ENCODE measurements at regions not wholly inside any gene's neighbourhood (a gene's known extent, or its start where the extent isn't known, plus 50 kb on each side); places are given as distances from the start of the nearest gene placed in this dataset.

DNA sequence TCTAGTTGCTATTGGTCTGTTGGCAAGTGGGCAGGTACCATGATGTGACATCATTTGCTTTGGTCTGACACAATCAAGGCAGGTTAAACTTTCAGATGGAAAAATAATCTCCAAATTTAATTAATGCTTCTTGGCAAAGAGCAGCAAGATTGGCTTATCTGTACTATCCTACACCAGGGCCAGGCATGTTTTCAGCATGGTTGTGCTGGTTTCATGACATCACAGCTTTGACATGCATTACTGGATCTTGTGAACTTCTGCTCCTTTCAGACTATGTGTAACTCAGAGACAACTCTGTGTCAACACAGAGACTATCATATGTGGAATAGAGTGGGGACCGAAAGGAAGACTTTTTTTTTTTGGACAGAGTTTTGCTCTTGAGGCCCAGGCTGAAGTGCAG lies 520.5 kb downstream of the TDRD15 start:
- H3K4me3 ChIP-seq (ENCODE audit: low read length) = no peak overlapping the region
- TF ChIP-seq, protein P1, sequence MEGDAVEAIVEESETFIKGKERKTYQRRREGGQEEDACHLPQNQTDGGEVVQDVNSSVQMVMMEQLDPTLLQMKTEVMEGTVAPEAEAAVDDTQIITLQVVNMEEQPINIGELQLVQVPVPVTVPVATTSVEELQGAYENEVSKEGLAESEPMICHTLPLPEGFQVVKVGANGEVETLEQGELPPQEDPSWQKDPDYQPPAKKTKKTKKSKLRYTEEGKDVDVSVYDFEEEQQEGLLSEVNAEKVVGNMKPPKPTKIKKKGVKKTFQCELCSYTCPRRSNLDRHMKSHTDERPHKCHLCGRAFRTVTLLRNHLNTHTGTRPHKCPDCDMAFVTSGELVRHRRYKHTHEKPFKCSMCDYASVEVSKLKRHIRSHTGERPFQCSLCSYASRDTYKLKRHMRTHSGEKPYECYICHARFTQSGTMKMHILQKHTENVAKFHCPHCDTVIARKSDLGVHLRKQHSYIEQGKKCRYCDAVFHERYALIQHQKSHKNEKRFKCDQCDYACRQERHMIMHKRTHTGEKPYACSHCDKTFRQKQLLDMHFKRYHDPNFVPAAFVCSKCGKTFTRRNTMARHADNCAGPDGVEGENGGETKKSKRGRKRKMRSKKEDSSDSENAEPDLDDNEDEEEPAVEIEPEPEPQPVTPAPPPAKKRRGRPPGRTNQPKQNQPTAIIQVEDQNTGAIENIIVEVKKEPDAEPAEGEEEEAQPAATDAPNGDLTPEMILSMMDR (IDR thresholded peaks at IDR 0.05; ENCODE audit: insufficient read depth, low read depth, low read length, missing control alignments) = no peak

DNA sequence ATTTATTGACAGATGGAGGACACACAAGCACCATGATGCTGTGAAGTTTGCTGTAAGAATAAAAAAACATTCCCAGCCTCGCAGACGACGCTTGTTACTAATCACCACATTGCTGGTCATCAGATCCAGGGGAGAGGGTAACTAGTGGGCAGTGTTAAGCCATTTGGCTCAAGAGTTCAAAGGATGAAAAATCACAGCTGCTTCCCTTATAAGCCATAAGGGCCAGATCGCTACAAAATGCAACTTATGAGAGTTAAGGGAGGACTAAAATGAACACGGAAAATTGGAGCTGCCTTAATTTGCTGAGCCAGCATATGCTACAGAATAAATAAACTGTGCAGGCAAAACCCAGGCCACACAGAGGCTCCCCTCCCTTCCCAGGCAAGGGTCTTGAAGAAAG lies 522.6 kb downstream of the TDRD15 start:
- DNase-seq (ENCODE audit: low read depth) = no peak
- TF ChIP-seq, protein P1 (IDR thresholded peaks at IDR 0.05; ENCODE audit: insufficient read depth, low read depth, low read length, missing control alignments) = no peak
- H3K4me3 ChIP-seq (ENCODE audit: low read length) = no peak overlapping the region

More for the DNA sequence above, 520.5 kb downstream of the TDRD15 start:
- DNase-seq (ENCODE audit: low read depth) = no peak

DNA sequence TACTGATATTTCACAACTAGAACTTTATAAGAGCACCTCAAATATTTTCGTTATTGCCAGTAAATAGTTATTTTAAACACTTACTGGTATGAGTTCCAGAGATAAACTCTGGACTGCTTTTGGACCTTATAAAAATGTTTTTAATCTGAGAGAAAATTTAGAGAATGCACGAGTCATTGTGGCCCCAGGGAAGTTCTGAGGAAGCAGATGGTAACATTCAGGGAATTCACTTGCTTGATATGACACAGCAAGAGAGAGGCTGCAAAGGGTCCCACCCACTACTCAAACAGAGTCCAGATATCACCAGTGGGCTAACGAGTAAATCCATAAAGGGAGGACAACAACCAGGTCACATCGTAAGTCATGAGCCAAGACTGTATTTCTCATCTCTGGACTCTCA lies 526.8 kb downstream of the TDRD15 start:
- TF ChIP-seq, protein P1 (IDR thresholded peaks at IDR 0.05; ENCODE audit: insufficient read depth, low read depth, low read length, missing control alignments) = no peak
- no peak overlapping the region for H3K4me3 ChIP-seq (ENCODE audit: low read length)
- no peak for DNase-seq (ENCODE audit: low read depth)

DNA sequence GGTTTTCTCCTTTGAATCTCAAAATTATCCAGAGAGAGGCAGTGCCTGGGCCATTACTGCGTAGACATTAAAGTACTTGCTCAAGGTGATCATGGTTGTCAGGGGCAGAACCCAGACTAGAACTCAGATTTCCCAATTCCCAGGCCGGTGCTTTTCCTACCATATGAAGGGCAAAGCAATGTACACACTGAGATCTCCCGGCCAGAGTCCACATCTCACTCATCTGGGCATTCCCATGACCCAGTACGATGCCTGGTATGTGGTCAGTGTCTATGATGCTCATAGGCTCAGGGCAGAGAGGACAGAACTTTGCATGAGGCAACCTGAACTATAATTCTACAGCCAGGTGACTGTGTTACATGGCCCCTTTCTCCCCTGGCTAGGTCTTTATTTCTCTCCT lies 531.4 kb downstream of the TDRD15 start:
- TF ChIP-seq, protein P1 (IDR thresholded peaks at IDR 0.05; ENCODE audit: insufficient read depth, low read depth, low read length, missing control alignments) = no peak
- H3K4me3 ChIP-seq (ENCODE audit: low read length) = no peak overlapping the region
- no peak for DNase-seq (ENCODE audit: low read depth)

DNA sequence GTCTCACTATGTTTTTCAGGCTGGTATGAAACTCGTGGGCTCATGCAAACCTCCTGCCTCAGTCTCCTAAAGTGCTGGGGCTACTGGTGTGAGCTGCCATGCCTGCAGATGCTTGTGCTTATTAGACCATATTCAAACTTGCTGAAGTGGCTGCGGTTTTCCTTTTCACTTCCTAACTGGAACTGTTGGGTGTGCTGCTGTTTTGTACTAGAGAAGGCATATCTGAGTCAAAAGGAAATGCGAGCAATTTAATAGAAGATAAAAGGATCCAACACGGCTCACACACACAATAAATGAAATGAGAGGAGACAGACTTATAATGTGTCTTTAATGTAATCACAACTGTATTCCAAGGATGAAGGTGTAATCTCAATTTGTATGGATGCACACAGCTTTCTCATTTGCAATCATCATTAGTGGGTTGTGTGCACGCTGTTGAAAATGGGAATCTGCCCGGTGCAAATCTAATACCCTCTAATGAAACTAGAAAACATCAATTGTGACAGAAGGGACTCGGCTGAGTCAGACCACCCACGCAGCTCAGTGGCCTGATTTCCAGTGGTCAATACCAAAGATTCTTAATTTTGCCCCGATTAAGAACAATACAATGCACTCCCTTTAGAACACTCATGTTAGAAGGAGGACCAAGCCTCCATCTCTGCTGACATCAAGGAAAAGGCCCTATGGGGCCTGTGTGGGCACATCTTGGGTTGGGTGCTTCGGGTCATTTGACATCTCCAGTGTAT lies 532.7 kb downstream of the TDRD15 start:
- DNase-seq (ENCODE audit: low read depth) = no peak
- TF ChIP-seq, protein P1 (IDR thresholded peaks at IDR 0.05; ENCODE audit: insufficient read depth, low read depth, low read length, missing control alignments) = no peak
- H3K4me3 ChIP-seq (ENCODE audit: low read length) = no peak overlapping the region

DNA sequence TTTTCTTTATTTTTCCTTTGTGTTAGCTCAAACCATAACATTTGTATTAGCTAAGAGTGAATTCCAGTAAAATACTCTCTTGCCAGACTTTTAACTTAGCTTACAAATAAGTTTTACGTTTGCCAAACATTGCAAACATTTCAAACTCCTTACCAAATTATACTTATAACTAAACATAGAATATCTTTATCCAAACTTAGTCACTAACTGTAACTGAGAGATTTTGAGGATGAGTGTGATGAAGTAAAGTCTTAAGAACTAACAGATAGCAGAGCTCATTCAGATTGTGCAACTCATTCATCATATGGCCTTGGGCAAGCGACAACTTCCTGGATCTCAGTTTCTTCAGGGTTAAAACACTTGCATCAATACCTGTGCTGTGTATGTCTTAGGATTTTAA lies 533.7 kb downstream of the TDRD15 start:
- peak; percentile 26 for DNase-seq (ENCODE audit: low read depth)
- TF ChIP-seq, protein P1 (IDR thresholded peaks at IDR 0.05; ENCODE audit: insufficient read depth, low read depth, low read length, missing control alignments) = no peak
- no peak overlapping the region for H3K4me3 ChIP-seq (ENCODE audit: low read length)

DNA sequence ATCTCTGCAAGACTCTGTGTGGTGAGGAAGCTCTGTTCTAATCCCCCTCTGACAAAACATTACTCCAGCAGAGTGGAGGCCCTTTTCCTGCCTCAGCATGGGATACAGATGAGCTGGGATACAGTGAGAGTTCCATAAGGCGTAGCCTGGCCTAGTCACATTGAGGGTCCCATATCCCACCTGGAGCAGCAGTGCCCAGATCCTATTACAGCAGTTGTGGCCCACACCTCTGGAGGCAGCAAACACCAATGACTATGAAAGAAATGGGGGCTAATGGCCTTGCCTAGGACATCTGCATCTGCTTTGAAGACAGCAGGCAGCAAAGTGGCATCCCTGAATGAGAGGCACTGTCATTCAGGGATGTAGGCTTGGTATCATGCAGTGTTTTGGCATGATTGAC lies 534.5 kb downstream of the TDRD15 start:
- DNase-seq (ENCODE audit: low read depth) = no peak
- TF ChIP-seq, protein P1 (IDR thresholded peaks at IDR 0.05; ENCODE audit: insufficient read depth, low read depth, low read length, missing control alignments) = no peak
- no peak overlapping the region for H3K4me3 ChIP-seq (ENCODE audit: low read length)

All from epithelial cell of esophagus (primary cell).